Activated CD4-positive, alpha-beta T cell treated with anti-CD3 and anti-CD28 coated beads, Interleukin-10, Interleukin-2, amounts not matched to agents 100 ng/mL and 50 ng/mL, durations not matched to agents 16 hours and 8 hours (primary cell): ENCODE measurements at regions not wholly inside any gene's neighbourhood (a gene's known extent, or its start where the extent isn't known, plus 50 kb on each side); places are given as distances from the start of the nearest gene placed in this dataset.
"Not testable (repeated sequence)": the region's sequence is repeated elsewhere in the genome, so short reads cannot be mapped to it uniquely, and the experiment has no call there.

Source experiments
- DNase-seq: peaks from one replicate; pipeline ENCODE4 v3.0.0-alpha.2; 2020

- no peak for DNase-seq
These were observed 384.8 kb upstream of the PROX1 start for GRCh38 chr1:213602796-213603486.

- DNase-seq, result no peak
These were observed 383.3 kb upstream of the PROX1 start for GRCh38 chr1:213604477-213604876.

GRCh38 chr1:213605732-213606131, 382.0 kb upstream of the PROX1 start:
- DNase-seq, result no peak

GRCh38 chr1:213606252-213606820, 381.4 kb upstream of the PROX1 start:
- no peak for DNase-seq

GRCh38 chr1:213613549-213613948, 374.2 kb upstream of the PROX1 start:
- no peak for DNase-seq

GRCh38 chr1:213615226-213615916, 372.4 kb upstream of the PROX1 start:
- DNase-seq, result no peak

GRCh38 chr1:213617133-213617532, 370.6 kb upstream of the PROX1 start:
- no peak for DNase-seq

- DNase-seq, result no peak
These were observed 369.7 kb upstream of the PROX1 start for GRCh38 chr1:213618094-213618493.

GRCh38 chr1:213619026-213619425, 368.7 kb upstream of the PROX1 start:
- no peak for DNase-seq

GRCh38 chr1:213621077-213621476, 366.7 kb upstream of the PROX1 start:
- no peak for DNase-seq

- DNase-seq, result peak; percentile 74
These were observed 365.3 kb upstream of the PROX1 start for GRCh38 chr1:213622365-213623063.

GRCh38 chr1:213623064-213623581, 364.6 kb upstream of the PROX1 start:
- no peak for DNase-seq

GRCh38 chr1:213623862-213624261, 363.9 kb upstream of the PROX1 start:
- DNase-seq, result no peak

GRCh38 chr1:213636778-213637177, 351.0 kb upstream of the PROX1 start:
- DNase-seq, result not testable (repeated sequence)

- no peak for DNase-seq
These were observed 346.5 kb upstream of the PROX1 start for GRCh38 chr1:213641312-213641711.

- no peak for DNase-seq
These were observed 344.4 kb upstream of the PROX1 start for GRCh38 chr1:213643360-213643759.

GRCh38 chr1:213647864-213648650, 339.7 kb upstream of the PROX1 start:
- DNase-seq, result no peak

- DNase-seq, result no peak
These were observed 338.4 kb upstream of the PROX1 start for GRCh38 chr1:213649373-213649772.

GRCh38 chr1:213650603-213651002, 337.2 kb upstream of the PROX1 start:
- DNase-seq, result no peak

GRCh38 chr1:213651077-213651476, 336.7 kb upstream of the PROX1 start:
- DNase-seq, result no peak

GRCh38 chr1:213652109-213652508, 335.7 kb upstream of the PROX1 start:
- no peak for DNase-seq

- no peak for DNase-seq
These were observed 331.7 kb upstream of the PROX1 start for GRCh38 chr1:213656039-213656438.

GRCh38 chr1:213656503-213656902, 331.3 kb upstream of the PROX1 start:
- no peak for DNase-seq
